ENCODE measurements at regions not wholly inside any gene's neighbourhood (a gene's known extent, or its start where the extent isn't known, plus 50 kb on each side); places are given as distances from the start of the nearest gene placed in this dataset.

- Mint-ChIP-seq H3K27me3 (ENCODE audit: low read depth) (no peaks in the 10 kb centered on the region; the same call in 1 of the 2 replicates), H3K9me3 (peaks cover under 1% of the 10 kb centered on the region; the same call in 1 of the 2 replicates), H3K4me1 (peaks cover 23% of the 10 kb centered on the region), H3K36me3 (no peaks in the 10 kb centered on the region), H3K4me3 (no peak overlapping the region), H3K27ac (no peak overlapping the region)
- no peak for TF ChIP-seq FOXJ3 (CRISPR knock-in tag; IDR thresholded peaks at IDR 0.05; ENCODE audit: borderline replicate concordance)
- TF ChIP-seq ZNF317 (CRISPR knock-in tag; IDR thresholded peaks at IDR 0.05; ENCODE audit: borderline replicate concordance, low read depth) = no peak
- no peak for TF ChIP-seq ZNF138 (CRISPR knock-in tag; conservative IDR thresholded peaks at IDR 0.05)
- TF ChIP-seq, protein P1, sequence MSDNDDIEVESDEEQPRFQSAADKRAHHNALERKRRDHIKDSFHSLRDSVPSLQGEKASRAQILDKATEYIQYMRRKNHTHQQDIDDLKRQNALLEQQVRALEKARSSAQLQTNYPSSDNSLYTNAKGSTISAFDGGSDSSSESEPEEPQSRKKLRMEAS (CRISPR knock-in tag; IDR thresholded peaks at IDR 0.05) = no peak
- no peak for TF ChIP-seq NR1H2 (CRISPR knock-in tag; IDR thresholded peaks at IDR 0.05)
- TF ChIP-seq, protein P2, sequence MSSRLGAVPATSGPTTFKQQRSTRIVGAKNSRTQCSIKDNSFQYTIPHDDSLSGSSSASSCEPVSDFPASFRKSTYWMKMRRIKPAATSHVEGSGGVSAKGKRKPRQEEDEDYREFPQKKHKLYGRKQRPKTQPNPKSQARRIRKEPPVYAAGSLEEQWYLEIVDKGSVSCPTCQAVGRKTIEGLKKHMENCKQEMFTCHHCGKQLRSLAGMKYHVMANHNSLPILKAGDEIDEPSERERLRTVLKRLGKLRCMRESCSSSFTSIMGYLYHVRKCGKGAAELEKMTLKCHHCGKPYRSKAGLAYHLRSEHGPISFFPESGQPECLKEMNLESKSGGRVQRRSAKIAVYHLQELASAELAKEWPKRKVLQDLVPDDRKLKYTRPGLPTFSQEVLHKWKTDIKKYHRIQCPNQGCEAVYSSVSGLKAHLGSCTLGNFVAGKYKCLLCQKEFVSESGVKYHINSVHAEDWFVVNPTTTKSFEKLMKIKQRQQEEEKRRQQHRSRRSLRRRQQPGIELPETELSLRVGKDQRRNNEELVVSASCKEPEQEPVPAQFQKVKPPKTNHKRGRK (CRISPR knock-in tag; IDR thresholded peaks at IDR 0.05; ENCODE audit: borderline replicate concordance) = no peak
- TF ChIP-seq, protein P3, sequence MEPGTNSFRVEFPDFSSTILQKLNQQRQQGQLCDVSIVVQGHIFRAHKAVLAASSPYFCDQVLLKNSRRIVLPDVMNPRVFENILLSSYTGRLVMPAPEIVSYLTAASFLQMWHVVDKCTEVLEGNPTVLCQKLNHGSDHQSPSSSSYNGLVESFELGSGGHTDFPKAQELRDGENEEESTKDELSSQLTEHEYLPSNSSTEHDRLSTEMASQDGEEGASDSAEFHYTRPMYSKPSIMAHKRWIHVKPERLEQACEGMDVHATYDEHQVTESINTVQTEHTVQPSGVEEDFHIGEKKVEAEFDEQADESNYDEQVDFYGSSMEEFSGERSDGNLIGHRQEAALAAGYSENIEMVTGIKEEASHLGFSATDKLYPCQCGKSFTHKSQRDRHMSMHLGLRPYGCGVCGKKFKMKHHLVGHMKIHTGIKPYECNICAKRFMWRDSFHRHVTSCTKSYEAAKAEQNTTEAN (CRISPR knock-in tag; IDR thresholded peaks at IDR 0.05) = no peak
- TF ChIP-seq FOXP1 (CRISPR knock-in tag; IDR thresholded peaks at IDR 0.05; ENCODE audit: borderline replicate concordance) = no peak
- TF ChIP-seq, protein P4, sequence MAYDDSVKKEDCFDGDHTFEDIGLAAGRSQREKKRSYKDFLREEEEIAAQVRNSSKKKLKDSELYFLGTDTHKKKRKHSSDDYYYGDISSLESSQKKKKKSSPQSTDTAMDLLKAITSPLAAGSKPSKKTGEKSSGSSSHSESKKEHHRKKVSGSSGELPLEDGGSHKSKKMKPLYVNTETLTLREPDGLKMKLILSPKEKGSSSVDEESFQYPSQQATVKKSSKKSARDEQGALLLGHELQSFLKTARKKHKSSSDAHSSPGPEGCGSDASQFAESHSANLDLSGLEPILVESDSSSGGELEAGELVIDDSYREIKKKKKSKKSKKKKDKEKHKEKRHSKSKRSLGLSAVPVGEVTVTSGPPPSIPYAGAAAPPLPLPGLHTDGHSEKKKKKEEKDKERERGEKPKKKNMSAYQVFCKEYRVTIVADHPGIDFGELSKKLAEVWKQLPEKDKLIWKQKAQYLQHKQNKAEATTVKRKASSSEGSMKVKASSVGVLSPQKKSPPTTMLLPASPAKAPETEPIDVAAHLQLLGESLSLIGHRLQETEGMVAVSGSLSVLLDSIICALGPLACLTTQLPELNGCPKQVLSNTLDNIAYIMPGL (CRISPR knock-in tag; IDR thresholded peaks at IDR 0.05) = no peak
- TF ChIP-seq NFYB (CRISPR knock-in tag; conservative IDR thresholded peaks at IDR 0.05; ENCODE audit: low read depth) = no peak
- TF ChIP-seq, protein P5, sequence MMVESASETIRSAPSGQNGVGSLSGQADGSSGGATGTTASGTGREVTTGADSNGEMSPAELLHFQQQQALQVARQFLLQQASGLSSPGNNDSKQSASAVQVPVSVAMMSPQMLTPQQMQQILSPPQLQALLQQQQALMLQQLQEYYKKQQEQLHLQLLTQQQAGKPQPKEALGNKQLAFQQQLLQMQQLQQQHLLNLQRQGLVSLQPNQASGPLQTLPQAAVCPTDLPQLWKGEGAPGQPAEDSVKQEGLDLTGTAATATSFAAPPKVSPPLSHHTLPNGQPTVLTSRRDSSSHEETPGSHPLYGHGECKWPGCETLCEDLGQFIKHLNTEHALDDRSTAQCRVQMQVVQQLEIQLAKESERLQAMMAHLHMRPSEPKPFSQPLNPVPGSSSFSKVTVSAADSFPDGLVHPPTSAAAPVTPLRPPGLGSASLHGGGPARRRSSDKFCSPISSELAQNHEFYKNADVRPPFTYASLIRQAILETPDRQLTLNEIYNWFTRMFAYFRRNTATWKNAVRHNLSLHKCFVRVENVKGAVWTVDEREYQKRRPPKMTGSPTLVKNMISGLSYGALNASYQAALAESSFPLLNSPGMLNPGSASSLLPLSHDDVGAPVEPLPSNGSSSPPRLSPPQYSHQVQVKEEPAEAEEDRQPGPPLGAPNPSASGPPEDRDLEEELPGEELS (CRISPR knock-in tag; IDR thresholded peaks at IDR 0.05) = no peak
- TF ChIP-seq, protein P6, sequence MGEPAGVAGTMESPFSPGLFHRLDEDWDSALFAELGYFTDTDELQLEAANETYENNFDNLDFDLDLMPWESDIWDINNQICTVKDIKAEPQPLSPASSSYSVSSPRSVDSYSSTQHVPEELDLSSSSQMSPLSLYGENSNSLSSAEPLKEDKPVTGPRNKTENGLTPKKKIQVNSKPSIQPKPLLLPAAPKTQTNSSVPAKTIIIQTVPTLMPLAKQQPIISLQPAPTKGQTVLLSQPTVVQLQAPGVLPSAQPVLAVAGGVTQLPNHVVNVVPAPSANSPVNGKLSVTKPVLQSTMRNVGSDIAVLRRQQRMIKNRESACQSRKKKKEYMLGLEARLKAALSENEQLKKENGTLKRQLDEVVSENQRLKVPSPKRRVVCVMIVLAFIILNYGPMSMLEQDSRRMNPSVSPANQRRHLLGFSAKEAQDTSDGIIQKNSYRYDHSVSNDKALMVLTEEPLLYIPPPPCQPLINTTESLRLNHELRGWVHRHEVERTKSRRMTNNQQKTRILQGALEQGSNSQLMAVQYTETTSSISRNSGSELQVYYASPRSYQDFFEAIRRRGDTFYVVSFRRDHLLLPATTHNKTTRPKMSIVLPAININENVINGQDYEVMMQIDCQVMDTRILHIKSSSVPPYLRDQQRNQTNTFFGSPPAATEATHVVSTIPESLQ (CRISPR knock-in tag; IDR thresholded peaks at IDR 0.05) = no peak
- TF ChIP-seq, protein P7, sequence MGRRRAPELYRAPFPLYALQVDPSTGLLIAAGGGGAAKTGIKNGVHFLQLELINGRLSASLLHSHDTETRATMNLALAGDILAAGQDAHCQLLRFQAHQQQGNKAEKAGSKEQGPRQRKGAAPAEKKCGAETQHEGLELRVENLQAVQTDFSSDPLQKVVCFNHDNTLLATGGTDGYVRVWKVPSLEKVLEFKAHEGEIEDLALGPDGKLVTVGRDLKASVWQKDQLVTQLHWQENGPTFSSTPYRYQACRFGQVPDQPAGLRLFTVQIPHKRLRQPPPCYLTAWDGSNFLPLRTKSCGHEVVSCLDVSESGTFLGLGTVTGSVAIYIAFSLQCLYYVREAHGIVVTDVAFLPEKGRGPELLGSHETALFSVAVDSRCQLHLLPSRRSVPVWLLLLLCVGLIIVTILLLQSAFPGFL (CRISPR knock-in tag; IDR thresholded peaks at IDR 0.05; ENCODE audit: borderline replicate concordance) = no peak
- no peak for TF ChIP-seq ATF1 (CRISPR knock-in tag; IDR thresholded peaks at IDR 0.05)
- TF ChIP-seq, protein P8, sequence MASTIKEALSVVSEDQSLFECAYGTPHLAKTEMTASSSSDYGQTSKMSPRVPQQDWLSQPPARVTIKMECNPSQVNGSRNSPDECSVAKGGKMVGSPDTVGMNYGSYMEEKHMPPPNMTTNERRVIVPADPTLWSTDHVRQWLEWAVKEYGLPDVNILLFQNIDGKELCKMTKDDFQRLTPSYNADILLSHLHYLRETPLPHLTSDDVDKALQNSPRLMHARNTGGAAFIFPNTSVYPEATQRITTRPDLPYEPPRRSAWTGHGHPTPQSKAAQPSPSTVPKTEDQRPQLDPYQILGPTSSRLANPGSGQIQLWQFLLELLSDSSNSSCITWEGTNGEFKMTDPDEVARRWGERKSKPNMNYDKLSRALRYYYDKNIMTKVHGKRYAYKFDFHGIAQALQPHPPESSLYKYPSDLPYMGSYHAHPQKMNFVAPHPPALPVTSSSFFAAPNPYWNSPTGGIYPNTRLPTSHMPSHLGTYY (CRISPR knock-in tag; IDR thresholded peaks at IDR 0.05) = no peak
- TF ChIP-seq CREB1 (CRISPR knock-in tag; IDR thresholded peaks at IDR 0.05) = no peak
- TF ChIP-seq NR3C1 (CRISPR knock-in tag; conservative IDR thresholded peaks at IDR 0.05; ENCODE audit: low read depth) = no peak
- TF ChIP-seq, protein P9, sequence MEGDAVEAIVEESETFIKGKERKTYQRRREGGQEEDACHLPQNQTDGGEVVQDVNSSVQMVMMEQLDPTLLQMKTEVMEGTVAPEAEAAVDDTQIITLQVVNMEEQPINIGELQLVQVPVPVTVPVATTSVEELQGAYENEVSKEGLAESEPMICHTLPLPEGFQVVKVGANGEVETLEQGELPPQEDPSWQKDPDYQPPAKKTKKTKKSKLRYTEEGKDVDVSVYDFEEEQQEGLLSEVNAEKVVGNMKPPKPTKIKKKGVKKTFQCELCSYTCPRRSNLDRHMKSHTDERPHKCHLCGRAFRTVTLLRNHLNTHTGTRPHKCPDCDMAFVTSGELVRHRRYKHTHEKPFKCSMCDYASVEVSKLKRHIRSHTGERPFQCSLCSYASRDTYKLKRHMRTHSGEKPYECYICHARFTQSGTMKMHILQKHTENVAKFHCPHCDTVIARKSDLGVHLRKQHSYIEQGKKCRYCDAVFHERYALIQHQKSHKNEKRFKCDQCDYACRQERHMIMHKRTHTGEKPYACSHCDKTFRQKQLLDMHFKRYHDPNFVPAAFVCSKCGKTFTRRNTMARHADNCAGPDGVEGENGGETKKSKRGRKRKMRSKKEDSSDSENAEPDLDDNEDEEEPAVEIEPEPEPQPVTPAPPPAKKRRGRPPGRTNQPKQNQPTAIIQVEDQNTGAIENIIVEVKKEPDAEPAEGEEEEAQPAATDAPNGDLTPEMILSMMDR (IDR thresholded peaks at IDR 0.05) = no peak
- no peak for TF ChIP-seq SMAD3 (CRISPR knock-in tag; IDR thresholded peaks at IDR 0.05; ENCODE audit: borderline replicate concordance)
- CTCF ChIA-PET = interaction anchor here (0.9 to 1.1 kb wide), 3 partner anchors 29 to 149 kb away, joined by 3 to 6 read pairs (median 3); no protein-coding TSS in a partner anchor
- DNase-seq (ENCODE audit: low spot score) = no peak
- ATAC-seq = no peak
- POLR2A ChIA-PET = no interaction called here
Observed at GRCh38 chr17:77863814-77864161, 94.7 kb upstream of the TNRC6C start.

Measured in WTC11 (cell line).